ENCODE measurements at regions not wholly inside any gene's neighbourhood (a gene's known extent, or its start where the extent isn't known, plus 50 kb on each side); places are given as distances from the start of the nearest gene placed in this dataset.

DNA sequence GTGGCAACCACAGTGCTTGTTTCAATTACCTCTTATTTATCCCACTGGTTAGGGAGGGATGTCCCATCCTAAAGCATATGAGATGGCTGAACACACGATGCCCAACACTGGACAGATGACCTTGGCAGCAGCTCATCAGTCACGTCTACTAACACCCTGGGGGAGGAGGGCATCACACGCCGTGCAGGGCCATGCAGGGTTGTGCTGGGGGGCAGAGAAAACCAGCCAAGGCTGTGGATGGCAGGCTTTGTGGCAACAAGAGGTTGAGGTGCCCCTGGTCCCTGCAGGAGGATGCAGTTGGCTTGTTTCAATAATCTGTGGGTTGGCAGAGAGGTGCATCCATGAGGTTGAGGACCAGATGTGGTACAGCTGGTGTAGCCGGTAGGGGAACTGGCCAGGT, 293.7 kb upstream of the SULF2 start:
- Histone ChIP-seq H3K27ac (ENCODE audit: low read depth, low read length) (no peak overlapping the region), H3K4me3 (ENCODE audit: low read length in 3 of 3) (no peak overlapping the region), H3K4me1 (ENCODE audit: control insufficient read depth in 3 of 3, insufficient read depth in 3 of 3, low read length in 3 of 3) (no peaks in the 10 kb centered on the region), H3K9me3 (ENCODE audit: control insufficient read depth in 3 of 3, low read length in 3 of 3) (no peaks in the 10 kb centered on the region), H3K36me3 (ENCODE audit: control insufficient read depth in 3 of 3, insufficient read depth in 3 of 3, low read length in 3 of 3) (no peaks in the 10 kb centered on the region), H3K9ac (ENCODE audit: low read depth in 1 of 3, low read length in 3 of 3) (no peak overlapping the region), H3K27me3 (ENCODE audit: control insufficient read depth in 3 of 3, insufficient read depth in 3 of 3, low read length in 3 of 3) (peaks cover 0 to 18% (median 14%) of the 10 kb centered on the region in 3 donors)

- H3K9me3 ChIP-seq (ENCODE audit: control insufficient read depth in 3 of 3, low read length in 3 of 3), result no peaks in the 10 kb centered on the region
- no peak overlapping the region for H3K27ac ChIP-seq (ENCODE audit: low read depth, low read length)
- no peaks in the 10 kb centered on the region for H3K36me3 ChIP-seq (ENCODE audit: control insufficient read depth in 3 of 3, insufficient read depth in 3 of 3, low read length in 3 of 3)
- no peak overlapping the region for H3K4me3 ChIP-seq (ENCODE audit: low read length in 3 of 3)
- no peak overlapping the region for H3K9ac ChIP-seq (ENCODE audit: low read depth in 1 of 3, low read length in 3 of 3)
- no peaks in the 10 kb centered on the region for H3K4me1 ChIP-seq (ENCODE audit: control insufficient read depth in 3 of 3, insufficient read depth in 3 of 3, low read length in 3 of 3)
- peaks cover 0 to 18% (median 14%) of the 10 kb centered on the region in 3 donors for H3K27me3 ChIP-seq (ENCODE audit: control insufficient read depth in 3 of 3, insufficient read depth in 3 of 3, low read length in 3 of 3)
Measured at GRCh38 chr20:48076747-48077146, 291.5 kb upstream of the SULF2 start.

GRCh38 chr20:48076247-48076646, 291.0 kb upstream of the SULF2 start:
- H3K36me3 ChIP-seq (ENCODE audit: control insufficient read depth in 3 of 3, insufficient read depth in 3 of 3, low read length in 3 of 3), result no peaks in the 10 kb centered on the region
- no peak overlapping the region for H3K27ac ChIP-seq (ENCODE audit: low read depth, low read length)
- H3K4me1 ChIP-seq (ENCODE audit: control insufficient read depth in 3 of 3, insufficient read depth in 3 of 3, low read length in 3 of 3), result no peaks in the 10 kb centered on the region
- H3K9me3 ChIP-seq (ENCODE audit: control insufficient read depth in 3 of 3, low read length in 3 of 3), result no peaks in the 10 kb centered on the region
- H3K4me3 ChIP-seq (ENCODE audit: low read length in 3 of 3), result no peak overlapping the region
- peaks cover 0 to 20% (median 14%) of the 10 kb centered on the region in 3 donors for H3K27me3 ChIP-seq (ENCODE audit: control insufficient read depth in 3 of 3, insufficient read depth in 3 of 3, low read length in 3 of 3)
- no peak overlapping the region for H3K9ac ChIP-seq (ENCODE audit: low read depth in 1 of 3, low read length in 3 of 3)

- H3K27me3 ChIP-seq (ENCODE audit: control insufficient read depth in 3 of 3, insufficient read depth in 3 of 3, low read length in 3 of 3), result peaks cover 0 to 21% (median 14%) of the 10 kb centered on the region in 3 donors
- H3K4me3 ChIP-seq (ENCODE audit: low read length in 3 of 3), result no peak overlapping the region
- H3K9me3 ChIP-seq (ENCODE audit: control insufficient read depth in 3 of 3, low read length in 3 of 3), result no peaks in the 10 kb centered on the region
- H3K9ac ChIP-seq (ENCODE audit: low read depth in 1 of 3, low read length in 3 of 3), result no peak overlapping the region
- no peak overlapping the region for H3K27ac ChIP-seq (ENCODE audit: low read depth, low read length)
- H3K36me3 ChIP-seq (ENCODE audit: control insufficient read depth in 3 of 3, insufficient read depth in 3 of 3, low read length in 3 of 3), result no peaks in the 10 kb centered on the region
- no peaks in the 10 kb centered on the region for H3K4me1 ChIP-seq (ENCODE audit: control insufficient read depth in 3 of 3, insufficient read depth in 3 of 3, low read length in 3 of 3)
Measured at GRCh38 chr20:48075591-48076174, 290.4 kb upstream of the SULF2 start.

DNA sequence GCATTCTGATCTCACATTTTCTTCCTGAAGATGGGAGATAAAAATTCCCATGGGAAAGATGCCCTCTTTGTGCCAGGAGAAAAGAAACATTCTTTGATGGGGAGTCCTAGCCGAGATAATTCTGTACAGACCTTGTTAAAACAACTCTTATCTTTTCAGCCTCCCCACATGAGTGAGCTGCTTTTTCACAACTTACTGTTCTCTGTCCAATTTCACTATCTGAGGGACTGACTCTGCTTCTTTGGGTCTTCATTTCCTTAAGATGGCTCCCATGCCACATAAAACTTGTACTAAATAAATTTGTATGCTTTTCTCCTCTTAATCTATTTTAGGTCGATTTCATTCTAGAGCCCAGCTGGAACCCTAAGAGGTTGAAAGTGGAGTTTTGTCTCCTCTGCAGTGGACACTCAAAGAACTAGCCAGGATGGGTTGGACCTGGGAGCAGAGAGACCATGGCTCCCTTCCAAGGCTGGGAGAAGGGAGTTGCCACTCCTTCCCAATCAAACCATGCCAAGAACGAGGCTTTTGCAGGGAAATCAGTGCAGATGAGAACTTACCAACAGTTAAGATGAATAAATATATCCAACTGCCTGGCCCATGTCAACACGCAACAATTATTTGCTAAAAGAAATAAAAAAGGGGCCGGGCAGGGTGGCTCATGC, 285.8 kb upstream of the SULF2 start:
- no peak overlapping the region for H3K9ac ChIP-seq (ENCODE audit: low read depth in 1 of 3, low read length in 3 of 3)
- H3K36me3 ChIP-seq (ENCODE audit: control insufficient read depth in 3 of 3, insufficient read depth in 3 of 3, low read length in 3 of 3), result no peaks in the 10 kb centered on the region
- peaks cover 0 to 4% (median 0%) of the 10 kb centered on the region in 3 donors for H3K9me3 ChIP-seq (ENCODE audit: control insufficient read depth in 3 of 3, low read length in 3 of 3)
- no peak overlapping the region for H3K4me3 ChIP-seq (ENCODE audit: low read length in 3 of 3)
- peaks cover 0 to 11% (median 8%) of the 10 kb centered on the region in 3 donors for H3K27me3 ChIP-seq (ENCODE audit: control insufficient read depth in 3 of 3, insufficient read depth in 3 of 3, low read length in 3 of 3)
- no peak overlapping the region for H3K27ac ChIP-seq (ENCODE audit: low read depth, low read length)
- H3K4me1 ChIP-seq (ENCODE audit: control insufficient read depth in 3 of 3, insufficient read depth in 3 of 3, low read length in 3 of 3), result no peaks in the 10 kb centered on the region

DNA sequence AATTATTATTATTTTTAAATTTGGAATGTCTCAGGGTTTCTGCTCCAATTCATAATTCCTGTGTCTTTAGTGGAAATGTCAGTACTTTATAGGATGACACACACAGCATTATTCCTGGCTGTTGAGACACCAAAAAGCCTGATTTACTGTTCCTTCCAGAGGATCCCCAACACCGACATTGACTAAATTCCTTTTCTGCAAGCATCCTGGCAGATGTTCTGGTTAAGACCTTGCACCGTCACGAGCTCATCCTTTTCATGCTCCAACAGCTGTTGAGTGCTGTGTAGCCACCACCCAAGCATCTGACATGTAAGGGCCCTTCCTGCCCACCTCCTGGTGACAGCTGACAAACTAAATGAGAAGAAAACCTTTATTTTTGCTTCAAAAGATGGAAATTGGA, 284.3 kb upstream of the SULF2 start:
- no peaks in the 10 kb centered on the region for H3K36me3 ChIP-seq (ENCODE audit: control insufficient read depth in 3 of 3, insufficient read depth in 3 of 3, low read length in 3 of 3)
- H3K4me3 ChIP-seq (ENCODE audit: low read length in 3 of 3), result no peak overlapping the region
- no peaks in the 10 kb centered on the region for H3K4me1 ChIP-seq (ENCODE audit: control insufficient read depth in 3 of 3, insufficient read depth in 3 of 3, low read length in 3 of 3)
- H3K27ac ChIP-seq (ENCODE audit: low read depth, low read length), result no peak overlapping the region
- H3K27me3 ChIP-seq (ENCODE audit: control insufficient read depth in 3 of 3, insufficient read depth in 3 of 3, low read length in 3 of 3), result peaks cover 0 to 9% (median 6%) of the 10 kb centered on the region in 3 donors
- peaks cover 0 to 4% (median 0%) of the 10 kb centered on the region in 3 donors for H3K9me3 ChIP-seq (ENCODE audit: control insufficient read depth in 3 of 3, low read length in 3 of 3)
- H3K9ac ChIP-seq (ENCODE audit: low read depth in 1 of 3, low read length in 3 of 3), result no peak overlapping the region

- no peak overlapping the region for H3K9ac ChIP-seq (ENCODE audit: low read depth in 1 of 3, low read length in 3 of 3)
Measured at GRCh38 chr20:48066851-48067250, 281.6 kb upstream of the SULF2 start.

GRCh38 chr20:48066246-48066645, 281.0 kb upstream of the SULF2 start:
- H3K4me1 ChIP-seq (ENCODE audit: control insufficient read depth in 3 of 3, insufficient read depth in 3 of 3, low read length in 3 of 3), result no peaks in the 10 kb centered on the region
- no peak overlapping the region for H3K9ac ChIP-seq (ENCODE audit: low read depth in 1 of 3, low read length in 3 of 3)
- peaks cover 0 to 9% (median 5%) of the 10 kb centered on the region in 3 donors for H3K27me3 ChIP-seq (ENCODE audit: control insufficient read depth in 3 of 3, insufficient read depth in 3 of 3, low read length in 3 of 3)

More at GRCh38 chr20:48066851-48067250, 281.6 kb upstream of the SULF2 start:
- no peaks in the 10 kb centered on the region for H3K4me1 ChIP-seq (ENCODE audit: control insufficient read depth in 3 of 3, insufficient read depth in 3 of 3, low read length in 3 of 3)
- H3K9me3 ChIP-seq (ENCODE audit: control insufficient read depth in 3 of 3, low read length in 3 of 3), result peaks cover 0 to 4% (median 0%) of the 10 kb centered on the region in 3 donors
- peaks cover 0 to 9% (median 6%) of the 10 kb centered on the region in 3 donors for H3K27me3 ChIP-seq (ENCODE audit: control insufficient read depth in 3 of 3, insufficient read depth in 3 of 3, low read length in 3 of 3)
- H3K27ac ChIP-seq (ENCODE audit: low read depth, low read length), result no peak overlapping the region
- no peaks in the 10 kb centered on the region for H3K36me3 ChIP-seq (ENCODE audit: control insufficient read depth in 3 of 3, insufficient read depth in 3 of 3, low read length in 3 of 3)
- H3K4me3 ChIP-seq (ENCODE audit: low read length in 3 of 3), result no peak overlapping the region

DNA sequence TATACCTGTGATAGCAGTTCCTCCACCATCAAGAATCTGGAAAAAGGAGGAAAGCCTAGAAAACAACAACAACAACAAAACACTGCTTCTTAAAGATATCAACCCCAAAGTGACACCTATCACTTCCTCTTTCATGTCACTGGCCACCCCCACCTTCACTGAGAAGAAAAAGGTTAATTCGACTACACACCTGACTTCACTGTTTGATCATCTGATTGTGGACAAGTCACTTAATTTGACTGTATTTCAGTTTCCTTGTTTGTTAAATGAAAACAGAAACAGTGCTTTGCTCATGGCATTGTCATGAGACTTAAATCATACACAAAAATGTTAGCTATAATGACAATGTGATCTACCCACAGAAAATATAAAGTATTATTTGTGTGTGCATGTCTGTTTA, 280.6 kb upstream of the SULF2 start:
- no peaks in the 10 kb centered on the region for H3K4me1 ChIP-seq (ENCODE audit: control insufficient read depth in 3 of 3, insufficient read depth in 3 of 3, low read length in 3 of 3)
- H3K4me3 ChIP-seq (ENCODE audit: low read length in 3 of 3), result no peak overlapping the region
- peaks cover 0 to 9% (median 3%) of the 10 kb centered on the region in 3 donors for H3K27me3 ChIP-seq (ENCODE audit: control insufficient read depth in 3 of 3, insufficient read depth in 3 of 3, low read length in 3 of 3)
- H3K27ac ChIP-seq (ENCODE audit: low read depth, low read length), result no peak overlapping the region
- H3K9ac ChIP-seq (ENCODE audit: low read depth in 1 of 3, low read length in 3 of 3), result no peak overlapping the region
- peaks cover 0 to 4% (median 0%) of the 10 kb centered on the region in 3 donors for H3K9me3 ChIP-seq (ENCODE audit: control insufficient read depth in 3 of 3, low read length in 3 of 3)
- no peaks in the 10 kb centered on the region for H3K36me3 ChIP-seq (ENCODE audit: control insufficient read depth in 3 of 3, insufficient read depth in 3 of 3, low read length in 3 of 3)

More at GRCh38 chr20:48066246-48066645, 281.0 kb upstream of the SULF2 start:
- Histone ChIP-seq H3K36me3 (ENCODE audit: control insufficient read depth in 3 of 3, insufficient read depth in 3 of 3, low read length in 3 of 3) (no peaks in the 10 kb centered on the region), H3K27ac (ENCODE audit: low read depth, low read length) (no peak overlapping the region), H3K9me3 (ENCODE audit: control insufficient read depth in 3 of 3, low read length in 3 of 3) (peaks cover 0 to 4% (median 0%) of the 10 kb centered on the region in 3 donors), H3K4me3 (ENCODE audit: low read length in 3 of 3) (no peak overlapping the region)

DNA sequence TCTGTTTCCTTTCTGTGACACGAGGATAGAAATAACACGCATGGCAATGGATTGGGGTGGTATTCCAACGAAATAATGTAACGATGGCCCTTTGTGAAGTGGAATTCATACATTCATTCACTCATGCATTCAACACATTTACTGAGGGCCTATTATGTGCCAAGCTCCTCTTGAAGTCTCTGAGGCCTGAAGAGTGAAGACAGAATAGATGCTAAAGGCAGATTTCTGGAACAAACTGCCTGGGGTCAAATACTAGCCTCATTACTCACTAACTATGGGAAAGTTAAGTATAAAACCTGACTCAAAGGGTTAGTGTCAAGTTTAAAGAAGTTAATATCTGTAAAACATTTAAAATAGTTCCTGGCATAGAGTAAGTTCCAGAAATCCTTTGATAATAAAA, 279.6 kb upstream of the SULF2 start:
- H3K4me3 ChIP-seq (ENCODE audit: low read length in 3 of 3), result no peak overlapping the region
- H3K27ac ChIP-seq (ENCODE audit: low read depth, low read length), result no peak overlapping the region
- H3K36me3 ChIP-seq (ENCODE audit: control insufficient read depth in 3 of 3, insufficient read depth in 3 of 3, low read length in 3 of 3), result no peaks in the 10 kb centered on the region
- H3K9ac ChIP-seq (ENCODE audit: low read depth in 1 of 3, low read length in 3 of 3), result no peak overlapping the region
- H3K27me3 ChIP-seq (ENCODE audit: control insufficient read depth in 3 of 3, insufficient read depth in 3 of 3, low read length in 3 of 3), result peaks cover 0 to 13% (median 3%) of the 10 kb centered on the region in 3 donors
- no peaks in the 10 kb centered on the region for H3K4me1 ChIP-seq (ENCODE audit: control insufficient read depth in 3 of 3, insufficient read depth in 3 of 3, low read length in 3 of 3)
- H3K9me3 ChIP-seq (ENCODE audit: control insufficient read depth in 3 of 3, low read length in 3 of 3), result peaks cover 0 to 4% (median 0%) of the 10 kb centered on the region in 3 donors
